Pulmonary artery endothelial cell (primary cell): ENCODE measurements at regions not wholly inside any gene's neighbourhood (a gene's known extent, or its start where the extent isn't known, plus 50 kb on each side); places are given as distances from the start of the nearest gene placed in this dataset.

Source experiments
- DNase-seq: peaks from one replicate; pipeline ENCODE4 v3.0.0-alpha.2; 2011; ENCODE audit warnings: low read depth, low spot score

- DNase-seq = no peak
Measured at GRCh38 chr2:41659758-41660157, 388.1 kb upstream of the PKDCC start.

- DNase-seq = no peak
Measured at GRCh38 chr2:41662461-41662860, 385.4 kb upstream of the PKDCC start.

- DNase-seq = no peak
Measured at GRCh38 chr2:41663056-41663455, 384.8 kb upstream of the PKDCC start.

- no peak for DNase-seq
Measured at GRCh38 chr2:41668529-41668928, 379.3 kb upstream of the PKDCC start.

GRCh38 chr2:41678639-41679038, 369.2 kb upstream of the PKDCC start:
- DNase-seq = no peak

GRCh38 chr2:41686156-41686555, 361.7 kb upstream of the PKDCC start:
- DNase-seq = no peak

- no peak for DNase-seq
Measured at GRCh38 chr2:41691561-41691960, 356.3 kb upstream of the PKDCC start.

- no peak for DNase-seq
Measured at GRCh38 chr2:41694536-41695049, 353.2 kb upstream of the PKDCC start.

- DNase-seq = no peak
Measured at GRCh38 chr2:41695198-41696113, 352.4 kb upstream of the PKDCC start.

- no peak for DNase-seq
Measured at GRCh38 chr2:41697389-41697788, 350.4 kb upstream of the PKDCC start.

- no peak for DNase-seq
Measured at GRCh38 chr2:41698678-41699422, 349.0 kb upstream of the PKDCC start.

GRCh38 chr2:41701231-41701630, 346.6 kb upstream of the PKDCC start:
- no peak for DNase-seq

- no peak for DNase-seq
Measured at GRCh38 chr2:41703123-41703522, 344.7 kb upstream of the PKDCC start.

- no peak for DNase-seq
Measured at GRCh38 chr2:41705634-41706033, 342.2 kb upstream of the PKDCC start.

- DNase-seq = no peak
Measured at GRCh38 chr2:41706286-41706685, 341.5 kb upstream of the PKDCC start.

GRCh38 chr2:41707790-41708451, 339.9 kb upstream of the PKDCC start:
- no peak for DNase-seq

- no peak for DNase-seq
Measured at GRCh38 chr2:41709702-41710599, 337.9 kb upstream of the PKDCC start.

GRCh38 chr2:41710944-41711343, 336.9 kb upstream of the PKDCC start:
- DNase-seq = no peak

GRCh38 chr2:41711736-41712135, 336.1 kb upstream of the PKDCC start:
- no peak for DNase-seq

GRCh38 chr2:41716497-41716896, 331.3 kb upstream of the PKDCC start:
- no peak for DNase-seq

GRCh38 chr2:41717839-41718238, 330.0 kb upstream of the PKDCC start:
- no peak for DNase-seq
